Upper lobe of left lung (tissue), 6 donors: ENCODE measurements at regions not wholly inside any gene's neighbourhood (a gene's known extent, or its start where the extent isn't known, plus 50 kb on each side); places are given as distances from the start of the nearest gene placed in this dataset.

Source experiments
- ATAC-seq, 2 donors: fragments of 200-7000 bp; cut with Tn5 transposase; one replicate each; pipeline ENCODE4 v1.9.1; 2022; ENCODE audit warnings: mild to moderate bottlenecking in 2 of 2, moderate library complexity in 2 of 2; ENCODE audit not compliant: low FRiP score in 2 of 2
- DNase-seq, 2 donors: peaks; one replicate each; pipeline ENCODE4 v3.0.0-alpha.2; 2019 to 2020
- H3K27ac ChIP-seq, 4 donors: fragments of 200-600 bp; sonication (generic); one replicate each; pipeline ENCODE4 v1.5.1; 2016 to 2019
- H3K27me3 ChIP-seq, 4 donors: fragments of 200-600 bp; sonication (generic); one replicate each; pipeline ENCODE4 v1.5.1; 2017 to 2019
- H3K36me3 ChIP-seq, 4 donors: fragments of 200-600 bp; sonication (generic); one replicate each; pipeline ENCODE4 v1.5.1; 2016 to 2019
- H3K4me1 ChIP-seq, 4 donors: fragments of 200-600 bp; sonication (generic); one replicate each; pipeline ENCODE4 v1.5.1; 2018 to 2019
- H3K4me3 ChIP-seq, 4 donors: fragments of 200-600 bp; sonication (generic); one replicate each; pipeline ENCODE4 v1.5.1; 2017 to 2019; ENCODE audit warnings: mild to moderate bottlenecking in 2 of 4, moderate library complexity in 1 of 4
- H3K9me3 ChIP-seq, 4 donors: fragments of 200-600 bp; sonication (generic); one replicate each; pipeline ENCODE4 v1.5.1; 2018 to 2019
- CTCF ChIP-seq, 6 experiments: fragments of 450-650 bp in 4 of 6; fragments of 200-600 bp in 2 of 6; sonication (generic) in 2 of 6; IDR thresholded peaks; one replicate each; pipeline ENCODE4 v1.5.1; 2016 to 2019; ENCODE audit warnings: antibody characterized with exemption in 6 of 6
- EP300 ChIP-seq, 4 donors: sonication (generic); formaldehyde crosslinking; IDR thresholded peaks; one replicate each; pipeline ENCODE4 v1.5.1; 2017; ENCODE audit warnings: antibody characterized with exemption in 4 of 4, control low read depth in 2 of 4
- POLR2A ChIP-seq, 4 donors: fragments of 450-650 bp; IDR thresholded peaks; one replicate each; pipeline ENCODE4 v1.5.1; 2016 to 2017; ENCODE audit warnings: antibody characterized with exemption in 4 of 4, mild to moderate bottlenecking in 2 of 4
- POLR2AphosphoS5 ChIP-seq, 2 donors: sonication (generic); formaldehyde crosslinking; IDR thresholded peaks; one replicate each; pipeline ENCODE4 v1.5.1; 2017; ENCODE audit warnings: antibody characterized with exemption in 2 of 2
- WGBS, 2 donors: methylation state at CpG; one replicate each; pipeline ENCODE4 v1.1.5; 2017 to 2018; 5-methylcytosine and 5-hydroxymethylcytosine counted together
- donor health status: DM: no; HTN: no; CAD: no; lungs with moderate emphysema.
- donor health status: DM: no; HTN: yes; CAD: no; lungs with severe emphysema.

GRCh38 chr18:63071701-63072141 is 247.8 kb downstream of the BCL2 start:
- Histone ChIP-seq H3K36me3 (no peaks in the 10 kb centered on the region), H3K9me3 (no peaks in the 10 kb centered on the region), H3K4me3 (no peak overlapping the region), H3K4me1 (peaks cover 0 to 7% (median 2%) of the 10 kb centered on the region in 4 donors), H3K27me3 (no peaks in the 10 kb centered on the region), H3K27ac (no peak overlapping the region)
- ATAC-seq (no peak), DNase-seq (no peak)
- WGBS, 2 donors = 52 to 58% methylated on average over 5 of the region's 5 CpGs
- no peak for TF ChIP-seq POLR2AphosphoS5 (IDR thresholded peaks at IDR 0.05)
- no peak for TF ChIP-seq EP300 (IDR thresholded peaks at IDR 0.05)
- no peak for TF ChIP-seq POLR2A (IDR thresholded peaks at IDR 0.05)
- no peak for TF ChIP-seq CTCF (IDR thresholded peaks at IDR 0.05)

DNA sequence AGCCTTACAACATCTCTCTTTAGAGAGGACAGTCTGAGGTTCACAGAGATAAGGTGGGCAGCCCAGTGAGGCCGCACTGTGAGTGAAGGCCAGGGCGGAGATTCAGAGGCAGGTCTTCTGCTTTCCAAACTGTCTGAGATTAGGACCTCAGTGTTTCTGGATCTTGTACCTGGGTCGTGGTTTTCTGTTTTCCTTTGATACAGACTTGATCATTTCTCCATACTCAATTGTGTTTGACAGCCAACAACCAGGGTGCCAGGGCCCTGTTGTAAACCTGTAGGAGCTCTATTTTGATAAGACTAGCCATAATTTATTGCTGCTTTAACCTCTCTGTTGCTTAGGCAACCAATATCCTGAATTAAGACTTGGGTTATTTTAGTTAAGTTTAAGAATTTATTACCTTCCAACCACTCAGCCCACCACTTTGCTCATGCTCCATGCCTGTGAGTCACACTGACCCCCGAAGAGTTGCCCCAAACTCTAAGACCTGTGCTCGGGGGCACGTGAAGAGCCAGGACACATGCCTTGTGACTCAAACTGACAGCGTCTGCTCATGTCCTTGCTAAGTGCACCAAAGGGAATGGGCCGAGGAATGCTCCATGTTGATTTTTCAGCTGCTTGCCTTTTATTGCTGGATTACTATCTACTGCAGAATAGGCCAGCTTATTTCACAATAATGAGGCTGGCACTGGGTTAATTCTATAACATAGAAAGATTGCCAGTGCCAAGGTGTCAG is 248.6 kb downstream of the BCL2 start:
- Histone ChIP-seq H3K27ac (no peak overlapping the region), H3K4me1 (peaks cover 0 to 7% (median 2%) of the 10 kb centered on the region in 4 donors), H3K9me3 (no peaks in the 10 kb centered on the region), H3K4me3 (no peak overlapping the region), H3K36me3 (no peaks in the 10 kb centered on the region), H3K27me3 (no peaks in the 10 kb centered on the region)
- TF ChIP-seq POLR2AphosphoS5 (IDR thresholded peaks at IDR 0.05) = no peak
- no peak for TF ChIP-seq CTCF (IDR thresholded peaks at IDR 0.05)
- no peak for TF ChIP-seq EP300 (IDR thresholded peaks at IDR 0.05)
- TF ChIP-seq POLR2A (IDR thresholded peaks at IDR 0.05) = no peak
- WGBS, 2 donors = 91 to 93% methylated on average over 8 of the region's 8 CpGs
- DNase-seq (no peak), ATAC-seq (no peak)

DNA sequence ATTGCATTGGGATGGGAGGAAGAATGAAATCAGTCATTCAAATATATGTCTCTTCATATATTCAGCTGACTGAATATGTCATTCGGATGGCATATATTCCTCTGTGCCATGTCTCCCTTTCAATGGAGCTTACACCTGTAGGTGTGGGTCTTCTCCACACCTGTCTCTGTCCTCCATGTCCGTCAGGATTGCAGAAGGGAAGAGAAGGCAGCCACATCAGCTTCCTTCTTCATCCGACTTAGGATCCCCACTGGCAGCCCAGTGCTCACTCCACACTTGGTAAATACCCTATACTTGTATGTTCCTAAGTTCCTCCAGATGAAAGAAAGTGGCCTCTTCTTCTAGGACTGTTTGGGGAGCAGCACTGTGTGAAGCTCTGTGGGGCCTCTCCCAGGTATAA is 250.1 kb downstream of the BCL2 start:
- no peak for TF ChIP-seq EP300 (IDR thresholded peaks at IDR 0.05)
- no peak for TF ChIP-seq POLR2A (IDR thresholded peaks at IDR 0.05)
- ATAC-seq (no peak), DNase-seq (no peak)
- Histone ChIP-seq H3K27ac (no peak overlapping the region), H3K36me3 (no peaks in the 10 kb centered on the region), H3K9me3 (no peaks in the 10 kb centered on the region), H3K27me3 (no peaks in the 10 kb centered on the region), H3K4me1 (no peaks in the 10 kb centered on the region), H3K4me3 (no peak overlapping the region)
- WGBS, 2 donors = 71 to 86% methylated on average over 3 of the region's 3 CpGs

DNA sequence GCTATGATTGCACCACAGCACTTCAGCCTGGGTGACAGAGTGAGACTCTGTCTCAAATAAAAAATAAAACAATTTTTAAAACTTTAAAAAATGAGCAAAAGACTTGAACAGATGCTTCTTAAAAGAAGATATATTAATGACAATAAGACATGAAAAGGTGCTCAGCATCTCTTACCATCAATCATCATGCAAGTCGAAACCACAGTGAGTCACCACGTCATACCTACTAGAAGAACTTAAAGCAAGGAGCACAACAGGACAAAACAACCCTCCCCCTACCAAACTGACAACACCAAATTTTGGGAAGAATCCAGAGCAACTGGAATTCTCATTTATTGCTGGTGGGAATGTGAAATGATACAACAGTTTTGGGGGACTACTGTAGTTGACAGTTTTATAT is 251.6 kb downstream of the BCL2 start:
- Histone ChIP-seq H3K4me1 (no peaks in the 10 kb centered on the region), H3K27me3 (no peaks in the 10 kb centered on the region), H3K9me3 (no peaks in the 10 kb centered on the region), H3K27ac (no peak overlapping the region), H3K36me3 (no peaks in the 10 kb centered on the region), H3K4me3 (no peak overlapping the region)
- ATAC-seq (no peak), DNase-seq (no peak)
- TF ChIP-seq POLR2AphosphoS5 (IDR thresholded peaks at IDR 0.05) = no peak
- TF ChIP-seq POLR2A (IDR thresholded peaks at IDR 0.05) = no peak
- no peak for TF ChIP-seq CTCF (IDR thresholded peaks at IDR 0.05)
- TF ChIP-seq EP300 (IDR thresholded peaks at IDR 0.05) = no peak
- WGBS, 2 donors = 41 to 84% methylated on average over 2 of the region's 2 CpGs

GRCh38 chr18:63065172-63065571 is 254.4 kb downstream of the BCL2 start:
- DNase-seq (no peak), ATAC-seq (no peak)
- H3K4me3 ChIP-seq = no peak overlapping the region
- no peak overlapping the region for H3K27ac ChIP-seq
- H3K27me3 ChIP-seq = no peaks in the 10 kb centered on the region
- H3K36me3 ChIP-seq = no peaks in the 10 kb centered on the region
- no peak for TF ChIP-seq EP300 (IDR thresholded peaks at IDR 0.05)
- TF ChIP-seq POLR2AphosphoS5 (IDR thresholded peaks at IDR 0.05) = no peak
- no peak for TF ChIP-seq CTCF (IDR thresholded peaks at IDR 0.05)
- TF ChIP-seq POLR2A (IDR thresholded peaks at IDR 0.05) = no peak
- WGBS, 2 donors = 65 to 86% methylated on average over 10 of the region's 10 CpGs
- no peaks in the 10 kb centered on the region for H3K9me3 ChIP-seq
- H3K4me1 ChIP-seq = no peaks in the 10 kb centered on the region
